AG08396 (cell line): ENCODE measurements at regions not wholly inside any gene's neighbourhood (a gene's known extent, or its start where the extent isn't known, plus 50 kb on each side); places are given as distances from the start of the nearest gene placed in this dataset.

ENCODE experiments used
- DNase-seq: peaks from one replicate; pipeline ENCODE4 v3.0.0; 2012; ENCODE audit warnings: low spot score, mixed read lengths

DNA sequence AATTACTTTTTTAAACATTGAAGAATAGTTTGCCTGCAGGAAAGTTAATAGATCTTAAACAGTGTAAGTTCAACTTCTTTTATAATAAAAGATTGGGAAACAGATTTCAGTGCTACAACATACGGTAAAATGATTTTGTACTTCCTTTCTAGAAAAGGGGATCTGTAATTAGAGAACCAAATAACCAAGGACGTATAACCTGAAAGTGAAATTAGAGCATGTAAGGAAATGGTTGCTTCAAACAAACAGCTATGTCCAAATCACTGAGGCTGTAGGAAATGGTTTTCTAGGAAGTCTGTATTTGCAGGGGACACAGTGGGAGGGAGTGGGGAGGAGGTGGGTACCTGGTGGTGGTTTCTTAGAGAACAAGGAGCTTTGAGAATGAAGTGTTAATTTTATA is 57.9 kb upstream of the EXOC6 start:
- no peak for DNase-seq

DNA sequence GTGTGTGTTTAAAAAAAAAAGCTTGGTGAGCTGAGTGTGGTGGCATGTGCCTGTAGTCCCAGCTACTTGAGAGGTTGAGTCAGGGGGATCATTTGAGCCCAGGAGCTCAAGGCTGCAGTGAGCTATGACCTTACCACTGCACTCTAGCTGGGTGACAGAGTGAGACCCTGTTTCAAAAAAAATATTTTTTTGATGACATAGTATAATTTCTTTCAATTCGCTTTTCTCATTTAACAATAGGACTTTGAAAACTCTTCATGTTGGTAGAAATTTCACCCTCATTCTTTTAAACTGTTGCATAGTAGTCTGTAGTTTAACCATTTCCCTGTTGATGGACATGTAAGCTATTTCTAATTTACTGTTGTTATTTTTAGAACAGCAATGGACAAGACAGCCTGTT is 55.7 kb upstream of the EXOC6 start:
- no peak for DNase-seq
